ENCODE measurements at regions not wholly inside any gene's neighbourhood (a gene's known extent, or its start where the extent isn't known, plus 50 kb on each side); places are given as distances from the start of the nearest gene placed in this dataset.

GRCh38 chr16:85239871-85240270 is 127.6 kb upstream of the CIBAR2 start:
- TF ChIP-seq EZH2 (IDR thresholded peaks at IDR 0.05; ENCODE audit: low read depth) (no peak), CTCF (conservative IDR thresholded peaks at IDR 0.05) (no peak)

Data from PC-9 (cell line).